Left ventricle myocardium superior (tissue), 1 donor: ENCODE measurements at regions not wholly inside any gene's neighbourhood (a gene's known extent, or its start where the extent isn't known, plus 50 kb on each side); places are given as distances from the start of the nearest gene placed in this dataset.

Source experiments
- ATAC-seq: fragments of 200-7000 bp; cut with Tn5 transposase; one replicate; pipeline ENCODE4 v1.9.1; 2020; ENCODE audit warnings: mild to moderate bottlenecking, moderate library complexity
- DNase-seq: peaks from one replicate; pipeline ENCODE4 v3.0.0-alpha.2; 2020
- intact Hi-C: fragments of 100-400 bp; cut with micrococcal nuclease; formaldehyde crosslinking; loops from one replicate; pipeline ENCODE4 v1.11.0; 2022
- donor health status: DM: no; HTN: yes; CAD: no; lungs with severe emphysema.

DNA sequence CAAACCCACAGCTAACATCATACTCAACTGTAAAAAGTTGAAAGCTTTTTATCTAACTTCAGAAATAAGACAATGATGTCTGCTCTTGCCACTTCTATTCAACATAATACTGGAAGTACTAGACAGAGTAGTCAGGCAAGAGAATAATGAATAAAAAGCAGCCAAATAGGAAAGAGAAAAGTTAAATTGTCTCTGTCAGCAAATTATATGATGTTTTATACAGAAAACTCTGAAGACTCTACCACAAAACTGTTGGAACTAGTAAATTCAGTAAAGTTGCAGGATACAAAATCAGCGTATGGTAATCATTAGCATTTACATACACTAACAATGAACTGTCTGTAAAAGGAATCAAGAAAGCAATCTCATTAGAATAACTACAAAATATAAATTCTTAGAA, 752.9 kb upstream of the CT83 start:
- no peak for DNase-seq
- ATAC-seq, result no peak
- intact Hi-C loops, result no loop called here

DNA sequence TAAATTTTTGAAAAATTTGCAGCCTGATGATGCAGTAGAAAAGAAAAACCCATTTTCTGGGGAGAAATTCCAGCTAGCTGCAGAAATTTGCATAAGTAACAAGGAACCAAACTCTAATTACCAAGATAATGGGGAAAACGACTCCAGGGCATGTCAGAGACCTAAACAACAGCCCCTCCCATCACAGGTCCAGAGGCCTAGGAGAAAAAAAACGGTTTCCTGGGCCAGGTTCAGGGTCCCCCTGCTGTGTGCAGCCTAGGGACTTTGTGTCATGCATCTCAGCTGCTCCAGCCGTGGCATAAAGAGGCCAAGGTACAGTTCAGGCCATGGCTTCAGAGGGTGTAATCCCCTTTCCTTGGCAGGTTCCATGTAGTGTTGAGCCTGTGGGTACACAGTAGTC, 733.7 kb upstream of the CT83 start:
- intact Hi-C loops, result no loop called here
- DNase-seq (no peak), ATAC-seq (no peak)

DNA sequence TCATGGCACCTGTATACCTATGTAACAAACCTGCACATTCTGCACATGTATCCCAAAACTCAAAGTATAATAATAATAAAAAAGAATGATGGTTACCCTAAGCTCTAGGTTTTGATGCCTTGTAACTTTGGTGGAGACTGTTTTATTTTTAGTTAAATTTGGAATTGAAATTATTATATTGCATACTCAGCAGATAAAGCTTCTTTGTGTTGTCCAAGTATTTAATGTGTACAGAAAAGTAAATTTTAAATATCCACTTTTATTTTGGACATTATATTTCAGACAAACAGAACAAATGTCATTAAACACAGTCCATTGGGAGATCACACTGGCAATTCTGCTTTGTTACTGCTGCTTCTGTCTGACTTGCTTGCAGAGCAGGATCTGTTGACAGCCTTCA, 684.5 kb upstream of the CT83 start:
- ATAC-seq, result no peak
- DNase-seq, result no peak
- intact Hi-C loops, result no loop called here

DNA sequence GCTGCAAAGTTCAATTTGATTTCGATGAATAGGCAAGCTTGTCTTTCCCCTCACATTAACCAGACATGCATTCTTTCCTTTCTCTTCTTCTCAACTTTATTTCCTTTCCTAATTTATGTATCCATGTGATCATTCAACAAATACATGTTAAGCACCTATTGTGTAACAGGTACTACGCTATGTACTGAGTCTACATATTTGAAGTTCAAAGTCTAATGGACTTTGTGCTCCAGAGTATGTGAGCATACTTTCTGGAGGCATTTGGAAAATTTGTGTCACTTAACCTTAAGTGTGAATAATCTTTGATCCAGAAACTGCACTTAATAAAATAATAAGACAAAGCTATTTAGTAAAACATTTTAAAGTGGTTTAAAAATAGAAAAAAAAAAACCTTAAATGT, 675.3 kb upstream of the CT83 start:
- ATAC-seq (no peak), DNase-seq (no peak)
- intact Hi-C loops, result no loop called here

DNA sequence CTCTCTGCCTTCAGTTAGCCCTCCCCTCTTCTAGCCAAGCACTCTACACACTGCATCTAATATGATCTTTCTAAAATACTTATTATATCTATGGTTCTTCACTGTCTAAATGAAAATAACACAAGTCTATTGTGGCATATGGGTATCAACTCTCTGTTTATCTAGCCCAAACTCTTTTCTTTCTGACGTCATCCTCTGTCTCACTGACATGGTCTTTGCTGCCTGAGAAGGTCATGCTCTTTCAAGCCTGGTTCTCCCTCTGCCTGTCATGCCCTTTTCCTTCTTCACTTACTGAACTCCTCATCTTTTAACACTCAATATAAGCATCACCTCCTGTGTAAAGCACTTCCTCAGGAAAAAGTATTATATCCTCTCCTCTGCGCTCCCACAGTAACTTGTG, 672.2 kb upstream of the CT83 start:
- intact Hi-C loops, result no loop called here
- DNase-seq (no peak), ATAC-seq (no peak)

DNA sequence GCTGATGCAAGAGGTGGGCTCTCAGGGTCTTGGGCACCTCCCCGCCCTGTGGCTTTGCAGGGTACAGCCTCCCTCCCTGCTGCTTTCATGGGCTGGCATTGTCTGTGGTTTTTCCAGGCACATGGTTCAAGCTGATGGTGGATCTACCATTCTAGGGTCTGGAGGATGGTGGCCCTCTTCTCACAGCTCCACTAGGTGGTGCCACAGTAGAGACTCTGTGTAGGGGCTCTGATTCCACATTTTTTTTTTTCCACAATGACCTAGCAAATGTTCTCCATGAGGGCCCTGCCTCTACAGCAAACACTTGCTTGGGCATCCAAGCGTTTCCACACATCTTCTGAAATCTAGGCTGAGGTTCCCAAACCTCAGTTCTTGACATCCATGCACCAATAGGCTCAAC, 657.9 kb upstream of the CT83 start:
- intact Hi-C loops, result no loop called here
- DNase-seq (no peak), ATAC-seq (no peak)

DNA sequence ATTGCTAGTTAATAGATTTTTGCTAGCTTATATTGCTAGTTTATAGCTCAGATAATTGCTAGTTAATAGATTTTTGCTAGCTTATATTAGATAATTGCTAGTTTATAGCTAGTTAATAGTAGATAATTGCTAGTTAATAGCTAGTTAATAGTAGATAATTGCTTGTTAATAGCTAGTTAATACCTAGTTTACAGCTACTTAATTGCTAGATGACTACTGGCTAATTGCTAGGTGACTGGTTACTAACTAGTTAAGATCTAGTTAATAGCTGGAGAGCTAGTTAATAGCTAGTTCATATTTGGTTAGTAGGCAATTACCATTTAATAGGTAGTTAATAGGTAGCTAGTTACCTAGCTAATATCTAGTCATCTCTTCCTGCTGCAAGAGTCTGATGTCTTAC, 633.8 kb upstream of the CT83 start:
- ATAC-seq (no peak), DNase-seq (no peak)
- intact Hi-C loops, result no loop called here

DNA sequence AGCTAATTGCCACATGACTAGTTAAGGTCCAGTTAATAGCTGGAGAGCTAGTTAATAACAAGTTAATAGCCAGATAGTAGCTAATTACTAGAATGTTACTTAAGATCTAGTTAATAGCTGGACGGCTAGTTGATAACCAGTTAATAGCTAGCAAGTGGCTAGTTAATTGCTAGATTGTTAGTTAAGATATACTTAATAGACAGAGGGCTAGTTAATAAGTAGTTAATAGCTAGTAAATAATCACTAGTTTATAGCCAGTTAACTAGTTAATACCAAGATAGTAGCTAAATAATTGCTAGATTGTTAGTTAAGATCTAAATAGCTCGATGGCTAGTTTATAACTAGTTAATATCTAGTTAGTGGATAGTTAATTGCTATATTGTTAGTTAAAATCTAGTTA, 632.6 kb upstream of the CT83 start:
- ATAC-seq, result no peak
- DNase-seq, result no peak
- intact Hi-C loops, result no loop called here

DNA sequence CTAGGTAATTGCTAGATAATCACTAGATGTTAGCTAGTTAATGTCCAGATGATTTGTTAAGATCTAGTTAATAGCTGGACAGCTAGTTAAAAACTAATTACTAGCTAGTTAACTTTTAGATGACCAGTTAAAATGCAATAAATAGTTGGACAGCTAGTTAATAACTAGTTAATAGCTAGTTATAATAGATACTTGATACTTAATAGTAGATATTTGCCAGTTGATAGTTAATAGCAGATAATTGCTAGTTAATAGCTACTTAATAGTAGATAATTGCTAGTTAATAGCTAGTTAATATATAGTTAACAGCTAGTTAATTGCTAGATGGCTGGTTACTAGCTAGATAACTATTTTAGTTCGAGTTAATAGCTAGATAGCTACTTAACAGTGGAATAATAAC, 631.4 kb upstream of the CT83 start:
- DNase-seq (no peak), ATAC-seq (no peak)
- intact Hi-C loops, result no loop called here

DNA sequence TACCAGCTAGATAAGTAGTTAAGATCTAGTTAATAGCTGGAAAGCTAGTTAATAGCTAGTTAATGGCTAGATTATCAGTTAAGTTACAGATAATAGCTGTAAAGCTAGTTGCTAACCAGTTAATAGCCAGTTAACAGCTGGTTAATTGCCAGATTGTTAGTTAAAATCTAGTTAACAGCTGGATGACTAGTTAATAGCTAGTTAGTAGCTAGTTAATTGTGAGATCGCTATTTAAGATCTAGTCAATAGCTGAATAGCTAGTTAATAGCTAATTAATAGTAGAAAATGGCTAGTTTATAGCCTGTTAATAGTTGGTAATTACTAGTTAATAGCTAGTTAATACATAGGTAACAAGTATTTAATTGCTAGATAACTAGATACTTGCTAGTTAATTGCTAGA, 630.5 kb upstream of the CT83 start:
- no peak for ATAC-seq
- intact Hi-C loops, result no loop called here
- no peak for DNase-seq

DNA sequence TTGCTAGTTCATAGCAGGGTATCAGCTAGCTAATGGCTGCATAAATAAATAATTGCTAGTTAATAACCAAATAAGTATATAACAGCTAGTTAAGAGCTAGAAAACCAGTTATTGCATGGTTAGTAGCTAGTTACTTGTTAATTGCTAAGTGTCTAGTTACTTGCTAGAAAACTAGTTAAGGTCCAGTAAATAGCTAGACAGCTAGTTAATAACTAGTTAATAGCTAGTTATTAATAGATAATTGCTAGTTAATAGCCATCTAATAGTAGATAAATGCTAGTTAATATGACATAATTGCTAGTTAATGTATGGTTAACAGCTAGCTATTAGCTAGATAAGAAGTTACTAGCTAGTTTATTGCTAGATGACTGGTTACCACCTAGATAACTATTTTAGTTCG, 629.9 kb upstream of the CT83 start:
- no peak for DNase-seq
- ATAC-seq, result no peak
- intact Hi-C loops, result no loop called here

DNA sequence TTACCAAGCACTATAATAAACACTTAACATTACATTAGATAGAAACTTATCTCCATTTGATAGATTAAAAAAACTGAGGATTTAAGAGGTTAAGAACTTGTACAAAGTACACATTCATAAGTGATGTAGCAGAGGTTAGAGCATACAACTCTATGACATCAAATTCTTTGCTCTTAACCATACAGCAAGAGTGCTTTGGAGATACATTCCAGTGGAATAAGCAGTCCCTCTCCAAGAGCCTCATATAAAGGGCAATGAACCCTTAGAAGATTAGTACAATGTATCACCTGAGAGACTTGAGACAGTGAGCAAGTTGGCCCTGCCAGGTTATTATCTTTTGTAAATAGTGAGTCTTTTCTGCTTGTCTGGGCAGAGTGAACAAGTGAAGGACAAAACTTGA, 600.4 kb upstream of the CT83 start:
- ATAC-seq (no peak), DNase-seq (no peak)
- intact Hi-C loops, result no loop called here

DNA sequence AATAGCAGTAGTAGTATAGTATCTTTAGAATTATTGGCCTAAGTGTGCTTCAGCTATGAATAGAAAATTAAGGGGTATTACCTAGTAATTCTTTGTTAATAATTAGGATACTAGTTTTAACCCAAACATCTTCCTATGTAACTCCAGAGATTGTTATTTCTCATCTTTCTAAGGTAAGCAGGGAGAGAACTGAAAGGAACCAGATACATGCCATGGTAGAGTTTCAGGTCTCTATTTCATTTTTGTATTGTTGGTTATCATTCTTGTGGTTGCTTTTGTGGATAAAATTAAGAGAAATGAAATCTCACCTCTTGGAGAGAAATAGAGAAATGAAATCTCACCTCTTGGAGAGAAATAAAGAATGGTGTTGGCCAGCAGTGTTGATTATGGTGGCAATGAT, 597.1 kb upstream of the CT83 start:
- ATAC-seq (no peak), DNase-seq (no peak)
- intact Hi-C loops, result no loop called here

DNA sequence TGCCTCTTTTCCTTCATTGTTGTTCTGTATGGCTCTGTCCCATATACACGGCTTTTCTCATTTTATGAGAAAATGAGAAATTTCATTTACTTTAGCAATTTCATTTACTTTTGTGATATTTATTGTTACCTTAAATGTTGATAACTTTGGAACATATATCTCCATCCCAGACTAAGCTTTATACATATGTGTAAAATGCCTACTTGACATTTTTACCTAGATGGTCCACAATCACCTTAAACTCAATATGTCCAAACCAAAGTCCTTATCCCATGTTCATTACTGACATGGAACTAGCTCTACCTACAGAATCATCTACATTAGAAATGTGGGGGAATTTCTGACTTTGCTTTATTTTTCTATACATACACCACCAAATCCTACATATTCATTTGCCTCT, 590.5 kb upstream of the CT83 start:
- DNase-seq (no peak), ATAC-seq (no peak)
- intact Hi-C loops, result no loop called here

DNA sequence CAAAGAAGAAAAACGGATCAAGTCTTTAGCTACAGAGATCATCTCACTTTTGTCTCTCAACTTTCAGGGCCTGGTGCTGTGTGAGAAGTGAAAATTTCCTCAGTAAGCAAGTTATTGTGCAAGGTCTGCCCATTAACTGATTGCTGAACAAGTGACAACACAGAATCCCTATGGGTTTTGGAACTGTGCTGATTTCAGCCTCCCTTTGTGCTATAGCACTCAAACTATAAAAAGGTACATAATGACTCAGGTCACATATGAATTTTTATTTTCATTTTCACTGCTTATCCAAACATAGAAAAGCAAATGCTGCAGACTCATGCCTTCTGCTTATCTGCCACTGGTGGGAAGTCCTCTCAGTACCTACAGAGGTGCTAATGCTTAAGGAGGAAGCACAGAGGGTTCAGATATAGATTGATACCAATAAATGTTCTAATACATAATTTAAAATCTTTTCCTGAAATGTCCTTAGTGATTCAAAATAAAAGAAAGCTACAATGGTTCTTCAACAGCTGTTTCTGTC, 576.2 kb upstream of the CT83 start:
- intact Hi-C loops, result no loop called here
- ATAC-seq (no peak), DNase-seq (no peak)

DNA sequence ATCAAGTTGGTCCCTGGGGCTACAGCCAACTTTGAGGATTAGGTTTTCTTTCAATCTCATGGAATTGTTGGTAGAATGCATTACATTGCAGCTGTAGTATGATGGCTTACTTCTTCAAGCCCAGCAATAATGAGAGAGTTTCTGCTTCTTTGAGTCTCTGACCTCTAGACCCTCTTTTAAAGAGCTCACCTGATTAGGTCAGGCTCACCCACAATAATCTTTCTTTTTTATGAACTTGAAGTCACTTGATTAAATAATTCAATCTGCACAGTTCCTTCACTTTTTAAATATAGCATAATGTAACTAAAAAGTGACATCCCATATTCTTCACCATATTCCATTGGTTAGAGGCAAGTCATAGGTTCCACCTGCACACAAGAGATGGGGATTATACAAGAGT, 547.5 kb upstream of the CT83 start:
- no peak for ATAC-seq
- DNase-seq, result no peak
- intact Hi-C loops, result no loop called here

DNA sequence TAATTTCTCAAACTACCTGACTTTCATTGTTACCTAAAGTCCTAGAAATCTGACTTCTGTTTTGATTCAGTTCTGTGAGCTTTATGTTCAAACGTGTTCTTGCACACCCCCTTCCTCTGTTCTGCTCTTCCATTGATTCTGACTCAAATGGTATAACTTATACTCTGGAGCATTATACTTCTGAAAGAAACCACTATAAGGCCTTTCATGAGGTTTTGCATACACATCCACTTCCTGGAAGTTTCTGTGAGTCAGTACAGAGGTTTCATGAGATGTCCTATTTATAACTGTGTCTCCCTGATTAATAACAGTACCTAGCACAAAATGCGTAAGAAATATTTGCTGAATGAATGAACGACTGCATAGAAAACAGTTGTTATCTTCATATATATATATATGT, 540.2 kb upstream of the CT83 start:
- DNase-seq (no peak), ATAC-seq (no peak)
- intact Hi-C loops, result no loop called here

DNA sequence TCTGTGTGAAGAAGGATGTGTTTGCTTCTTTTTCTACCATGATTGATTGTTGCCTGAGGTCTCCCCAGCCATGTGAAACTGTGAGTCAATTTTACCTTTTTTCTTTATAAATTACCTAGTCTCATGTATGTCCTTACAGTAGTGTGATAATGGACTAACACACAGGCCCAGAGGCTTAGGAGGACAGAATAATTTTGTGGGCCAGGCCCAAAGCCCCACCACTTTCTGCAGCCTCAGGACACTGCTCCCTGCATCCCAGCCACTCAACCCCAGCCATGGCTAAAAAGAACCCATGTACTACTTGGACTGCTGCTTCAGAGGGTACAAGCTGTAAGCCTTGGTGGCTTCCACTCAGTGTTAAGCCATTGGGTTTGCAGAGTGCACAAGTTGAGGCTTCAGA, 512.7 kb upstream of the CT83 start:
- intact Hi-C loops, result no loop called here
- DNase-seq, result no peak
- ATAC-seq, result no peak

DNA sequence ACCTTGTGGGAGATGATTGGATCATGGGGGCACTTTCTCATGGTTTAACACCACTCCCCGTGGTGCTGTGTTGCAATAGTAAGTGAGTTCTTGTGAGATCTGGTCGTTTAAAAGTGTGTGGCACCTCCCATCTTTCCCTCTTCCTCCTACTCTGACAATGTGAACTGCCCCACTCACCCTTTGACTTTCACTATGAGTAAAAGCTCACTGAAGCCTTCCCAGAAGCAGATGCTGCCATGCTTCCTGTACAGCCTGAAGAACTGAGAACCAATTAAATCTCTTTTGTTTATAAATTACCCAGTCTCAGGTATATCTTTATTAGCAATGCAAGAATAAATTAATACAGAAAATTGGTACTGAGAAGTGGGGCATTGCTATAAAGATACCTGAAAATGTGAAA, 509.6 kb upstream of the CT83 start:
- ATAC-seq, result no peak
- no peak for DNase-seq
- intact Hi-C loops, result no loop called here

DNA sequence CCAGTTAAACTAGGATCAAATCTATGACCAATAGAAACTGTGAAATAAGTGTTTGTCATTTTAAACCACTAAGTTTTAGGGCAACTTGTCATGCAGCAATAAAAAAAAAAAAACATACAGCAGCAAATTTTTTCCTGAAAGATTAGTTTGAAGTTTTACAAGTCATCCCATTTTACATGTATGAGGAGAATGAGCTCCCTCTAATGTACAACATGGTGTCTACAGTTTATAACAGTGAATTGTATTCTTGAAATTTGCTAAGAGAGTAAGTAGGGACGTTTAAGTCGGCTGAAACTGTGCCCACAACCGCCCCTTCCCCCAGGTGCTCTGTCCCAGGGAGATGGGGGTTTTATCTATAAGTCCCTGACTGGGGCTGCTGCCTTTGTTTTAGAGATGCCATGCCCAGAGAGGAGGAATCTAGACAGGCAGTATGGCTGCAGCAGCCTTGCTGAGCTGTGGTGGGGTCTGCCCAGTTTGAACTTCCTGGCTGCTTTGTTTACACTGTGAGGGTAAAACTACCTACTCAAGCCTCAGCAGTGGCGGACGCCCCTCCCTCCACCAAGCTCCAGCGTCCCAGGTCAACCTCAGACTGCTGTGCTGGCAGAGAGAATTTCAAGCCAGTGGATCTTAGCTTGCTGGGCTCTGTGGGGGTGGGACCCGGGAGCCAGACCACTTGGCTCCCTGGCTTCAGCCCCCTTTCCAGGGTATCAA, 499.3 kb upstream of the CT83 start:
- ATAC-seq (no peak), DNase-seq (no peak)
- intact Hi-C loops, result no loop called here

DNA sequence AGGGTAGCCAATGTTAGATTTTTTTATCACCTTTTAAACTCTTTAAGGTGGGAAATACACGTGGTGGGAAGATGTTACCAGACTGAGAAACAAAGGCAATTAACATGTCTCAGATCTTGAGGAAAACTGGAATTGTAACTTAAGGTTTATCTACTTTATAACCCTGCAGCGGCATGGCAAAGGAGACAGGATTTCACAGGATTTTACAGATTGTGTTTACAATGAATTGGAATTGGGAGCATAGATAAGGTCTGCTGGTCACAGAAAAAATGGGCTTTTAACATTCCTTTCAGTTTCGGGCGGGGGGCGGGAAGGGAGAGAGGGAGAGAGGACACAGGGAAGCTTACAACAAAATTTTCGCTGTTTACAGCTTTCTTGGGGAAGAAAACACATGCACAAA, 467.5 kb upstream of the CT83 start:
- intact Hi-C loops, result no loop called here
- no peak for DNase-seq
- no peak for ATAC-seq

DNA sequence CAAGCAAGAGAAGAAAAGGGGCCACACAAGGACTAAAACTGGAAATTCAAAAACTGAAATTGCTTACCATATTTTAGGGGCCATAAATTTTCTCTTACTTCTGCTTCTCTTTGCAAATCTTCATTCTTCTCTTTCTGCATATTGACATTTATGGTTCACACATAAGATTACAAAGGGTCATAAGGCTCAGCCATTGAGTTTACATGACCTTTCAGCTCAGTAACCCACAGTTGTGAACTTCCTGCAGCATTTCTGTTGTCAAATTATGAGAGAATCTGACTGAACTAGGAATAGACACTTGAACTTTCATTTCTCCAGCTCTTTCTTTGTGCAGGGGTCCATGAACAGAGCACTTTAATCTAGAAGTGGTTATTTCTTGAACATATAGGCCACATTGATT, 434.8 kb upstream of the CT83 start:
- intact Hi-C loops, result no loop called here
- no peak for ATAC-seq

More for the DNA sequence above, 434.8 kb upstream of the CT83 start:
- DNase-seq, result no peak
